ENCODE measurements at regions not wholly inside any gene's neighbourhood (a gene's known extent, or its start where the extent isn't known, plus 50 kb on each side); places are given as distances from the start of the nearest gene placed in this dataset. TPM values are rescaled to one million over a fixed set of nuclear protein-coding genes. Genes with fewer than 3 reads are reported as not detected.

GRCh38 chr9:1964093-1964492 is 51.1 kb upstream of the SMARCA2 start:
- ChIA-PET CTCF (ENCODE audit: unreplicated experiment) (no interaction called here), POLR2A (no interaction called here)
- Histone ChIP-seq H3K9me2 (ENCODE audit: insufficient read depth, low read length) (no peaks in the 10 kb centered on the region), H3K4me3 (ENCODE audit: low read depth, low read length, poor library complexity, severe bottlenecking) (no peak overlapping the region), H3K4me1 (ENCODE audit: insufficient read depth, low read length, poor library complexity, severe bottlenecking) (no peaks in the 10 kb centered on the region), H3K4me2 (ENCODE audit: low read length) (no peak overlapping the region), H3K36me3 (ENCODE audit: insufficient read depth, low read length) (no peaks in the 10 kb centered on the region), H4K20me1 (ENCODE audit: insufficient read depth, low read length) (no peaks in the 10 kb centered on the region), H3K27ac (ENCODE audit: low read depth, low read length, poor library complexity, severe bottlenecking) (no peak overlapping the region), H2AFZ (ENCODE audit: low read length) (no peak overlapping the region), H3K9me3 (ENCODE audit: low read length) (no peaks in the 10 kb centered on the region), H3K79me2 (ENCODE audit: insufficient read depth, low read depth, low read length) (no peaks in the 10 kb centered on the region)
- BruUV-seq (replicated peaks), result no TSS peak
- intact Hi-C loops (cut with micrococcal nuclease; ENCODE audit: unreplicated experiment), result no loop called here
- DNase-seq (ENCODE audit: low spot score), result no peak
- TF ChIP-seq, protein P1, sequence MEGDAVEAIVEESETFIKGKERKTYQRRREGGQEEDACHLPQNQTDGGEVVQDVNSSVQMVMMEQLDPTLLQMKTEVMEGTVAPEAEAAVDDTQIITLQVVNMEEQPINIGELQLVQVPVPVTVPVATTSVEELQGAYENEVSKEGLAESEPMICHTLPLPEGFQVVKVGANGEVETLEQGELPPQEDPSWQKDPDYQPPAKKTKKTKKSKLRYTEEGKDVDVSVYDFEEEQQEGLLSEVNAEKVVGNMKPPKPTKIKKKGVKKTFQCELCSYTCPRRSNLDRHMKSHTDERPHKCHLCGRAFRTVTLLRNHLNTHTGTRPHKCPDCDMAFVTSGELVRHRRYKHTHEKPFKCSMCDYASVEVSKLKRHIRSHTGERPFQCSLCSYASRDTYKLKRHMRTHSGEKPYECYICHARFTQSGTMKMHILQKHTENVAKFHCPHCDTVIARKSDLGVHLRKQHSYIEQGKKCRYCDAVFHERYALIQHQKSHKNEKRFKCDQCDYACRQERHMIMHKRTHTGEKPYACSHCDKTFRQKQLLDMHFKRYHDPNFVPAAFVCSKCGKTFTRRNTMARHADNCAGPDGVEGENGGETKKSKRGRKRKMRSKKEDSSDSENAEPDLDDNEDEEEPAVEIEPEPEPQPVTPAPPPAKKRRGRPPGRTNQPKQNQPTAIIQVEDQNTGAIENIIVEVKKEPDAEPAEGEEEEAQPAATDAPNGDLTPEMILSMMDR (conservative IDR thresholded peaks at IDR 0.05; ENCODE audit: low read length), result no peak
- no peak for TF ChIP-seq EZH2phosphoT487 (IDR thresholded peaks at IDR 0.05; ENCODE audit: borderline replicate concordance, low read depth, low read length)

Small RNA genes in the stretch of these regions (small RNA-seq; reads per million reads assigned to genes)
- gene RNA5SP279, result not detected

Data from OCI-LY7 (cell line).